Type B pancreatic cell (in vitro differentiated cells): ENCODE measurements at regions not wholly inside any gene's neighbourhood (a gene's known extent, or its start where the extent isn't known, plus 50 kb on each side); places are given as distances from the start of the nearest gene placed in this dataset.

Source experiments
- DNase-seq: peaks from one replicate; pipeline ENCODE4 v3.0.0; 2021; ENCODE audit warnings: mixed read lengths; ENCODE audit not compliant: unreplicated experiment; ENCODE audit errors: extremely low spot score
- H3K27ac Mint-ChIP-seq: 2 replicates; pipeline ENCODE4 v1.8.0; 2021; ENCODE audit warnings: mild to moderate bottlenecking, mixed read lengths
- H3K27me3 Mint-ChIP-seq: 2 replicates; pipeline ENCODE4 v1.8.0; 2021; ENCODE audit warnings: mixed read lengths
- H3K36me3 Mint-ChIP-seq: 2 replicates; pipeline ENCODE4 v1.8.0; 2021; ENCODE audit warnings: mixed read lengths
- H3K4me1 Mint-ChIP-seq: one replicate; pipeline ENCODE4 v1.8.0; 2021; ENCODE audit warnings: mixed read lengths; ENCODE audit not compliant: unreplicated experiment
- H3K4me3 Mint-ChIP-seq: 2 replicates; pipeline ENCODE4 v1.8.0; 2021; ENCODE audit warnings: mild to moderate bottlenecking, mixed read lengths
- H3K9me3 Mint-ChIP-seq: 2 replicates; pipeline ENCODE4 v1.8.0; 2021; ENCODE audit warnings: mixed read lengths
- CTCF ChIP-seq: fragments of 200-600 bp; sonication (generic); conservative IDR thresholded peaks from 2 replicates; pipeline ENCODE4 v1.5.0; 2021; ENCODE audit warnings: antibody characterized with exemption, mild to moderate bottlenecking

GRCh38 chr14:47872588-47872987, 197.2 kb upstream of the MDGA2 start:
- H3K27me3 Mint-ChIP-seq, result no peaks in the 10 kb centered on the region
- H3K4me1 Mint-ChIP-seq, result no peaks in the 10 kb centered on the region
- no peaks in the 10 kb centered on the region for H3K9me3 Mint-ChIP-seq
- no peaks in the 10 kb centered on the region for H3K36me3 Mint-ChIP-seq
- no peak for TF ChIP-seq CTCF
- DNase-seq, result no peak
- no peak overlapping the region for H3K4me3 Mint-ChIP-seq
- H3K27ac Mint-ChIP-seq, result no peak overlapping the region

GRCh38 chr14:47863441-47863840, 188.0 kb upstream of the MDGA2 start:
- Mint-ChIP-seq H3K36me3 (no peaks in the 10 kb centered on the region), H3K27me3 (no peaks in the 10 kb centered on the region), H3K27ac (no peak overlapping the region), H3K4me3 (no peak overlapping the region), H3K4me1 (no peaks in the 10 kb centered on the region), H3K9me3 (no peaks in the 10 kb centered on the region)
- TF ChIP-seq CTCF, result no peak
- DNase-seq, result no peak

GRCh38 chr14:47857646-47858045, 182.2 kb upstream of the MDGA2 start:
- H3K27me3 Mint-ChIP-seq, result no peaks in the 10 kb centered on the region
- H3K9me3 Mint-ChIP-seq, result no peaks in the 10 kb centered on the region
- no peaks in the 10 kb centered on the region for H3K4me1 Mint-ChIP-seq

GRCh38 chr14:47852278-47852677, 176.9 kb upstream of the MDGA2 start:
- no peak overlapping the region for H3K27ac Mint-ChIP-seq
- TF ChIP-seq CTCF, result no peak
- H3K4me1 Mint-ChIP-seq, result no peaks in the 10 kb centered on the region
- no peak overlapping the region for H3K4me3 Mint-ChIP-seq
- H3K36me3 Mint-ChIP-seq, result no peaks in the 10 kb centered on the region
- peaks cover 1% of the 10 kb centered on the region for H3K9me3 Mint-ChIP-seq
- no peak for DNase-seq
- H3K27me3 Mint-ChIP-seq, result no peaks in the 10 kb centered on the region

More at GRCh38 chr14:47857646-47858045, 182.2 kb upstream of the MDGA2 start:
- no peak for TF ChIP-seq CTCF
- H3K36me3 Mint-ChIP-seq, result no peaks in the 10 kb centered on the region
- H3K4me3 Mint-ChIP-seq, result no peak overlapping the region
- H3K27ac Mint-ChIP-seq, result no peak overlapping the region
- no peak for DNase-seq

- peaks cover 7% of the 10 kb centered on the region for H3K9me3 Mint-ChIP-seq
- TF ChIP-seq CTCF, result no peak
- no peak for DNase-seq
- H3K27ac Mint-ChIP-seq, result no peak overlapping the region
- no peak overlapping the region for H3K4me3 Mint-ChIP-seq
- no peaks in the 10 kb centered on the region for H3K4me1 Mint-ChIP-seq
- H3K36me3 Mint-ChIP-seq, result no peaks in the 10 kb centered on the region
- no peaks in the 10 kb centered on the region for H3K27me3 Mint-ChIP-seq
Measured at GRCh38 chr14:47846008-47846407, 170.6 kb upstream of the MDGA2 start.

- H3K4me3 Mint-ChIP-seq, result no peak overlapping the region
- H3K27ac Mint-ChIP-seq, result no peak overlapping the region
- DNase-seq, result no peak
- no peaks in the 10 kb centered on the region for H3K4me1 Mint-ChIP-seq
- H3K9me3 Mint-ChIP-seq, result peaks cover 7% of the 10 kb centered on the region
- H3K27me3 Mint-ChIP-seq, result no peaks in the 10 kb centered on the region
- H3K36me3 Mint-ChIP-seq, result no peaks in the 10 kb centered on the region
- TF ChIP-seq CTCF, result no peak
Measured at GRCh38 chr14:47843236-47843635, 167.8 kb upstream of the MDGA2 start.
